ENCODE measurements at regions not wholly inside any gene's neighbourhood (a gene's known extent, or its start where the extent isn't known, plus 50 kb on each side); places are given as distances from the start of the nearest gene placed in this dataset.

GRCh38 chr13:68574053-68574452, 1343.9 kb upstream of the PCDH9 start:
- TF ChIP-seq FOXJ3 (CRISPR knock-in tag; IDR thresholded peaks at IDR 0.05) (no peak), TCF12 (IDR thresholded peaks at IDR 0.05) (no peak), YY1 (IDR thresholded peaks at IDR 0.05; ENCODE audit: low read depth) (no peak), SIN3A (IDR thresholded peaks at IDR 0.05; ENCODE audit: borderline replicate concordance, low read depth, low read length) (no peak), CTCF (IDR thresholded peaks at IDR 0.05) (no peak), GABPA (IDR thresholded peaks at IDR 0.05; ENCODE audit: low read depth) (no peak), POLR2AphosphoS5 (IDR thresholded peaks at IDR 0.05; ENCODE audit: low read depth, low read length) (no peak), MXI1 (IDR thresholded peaks at IDR 0.05; ENCODE audit: low read depth, low read length) (no peak)
- TF ChIP-seq, protein P1, sequence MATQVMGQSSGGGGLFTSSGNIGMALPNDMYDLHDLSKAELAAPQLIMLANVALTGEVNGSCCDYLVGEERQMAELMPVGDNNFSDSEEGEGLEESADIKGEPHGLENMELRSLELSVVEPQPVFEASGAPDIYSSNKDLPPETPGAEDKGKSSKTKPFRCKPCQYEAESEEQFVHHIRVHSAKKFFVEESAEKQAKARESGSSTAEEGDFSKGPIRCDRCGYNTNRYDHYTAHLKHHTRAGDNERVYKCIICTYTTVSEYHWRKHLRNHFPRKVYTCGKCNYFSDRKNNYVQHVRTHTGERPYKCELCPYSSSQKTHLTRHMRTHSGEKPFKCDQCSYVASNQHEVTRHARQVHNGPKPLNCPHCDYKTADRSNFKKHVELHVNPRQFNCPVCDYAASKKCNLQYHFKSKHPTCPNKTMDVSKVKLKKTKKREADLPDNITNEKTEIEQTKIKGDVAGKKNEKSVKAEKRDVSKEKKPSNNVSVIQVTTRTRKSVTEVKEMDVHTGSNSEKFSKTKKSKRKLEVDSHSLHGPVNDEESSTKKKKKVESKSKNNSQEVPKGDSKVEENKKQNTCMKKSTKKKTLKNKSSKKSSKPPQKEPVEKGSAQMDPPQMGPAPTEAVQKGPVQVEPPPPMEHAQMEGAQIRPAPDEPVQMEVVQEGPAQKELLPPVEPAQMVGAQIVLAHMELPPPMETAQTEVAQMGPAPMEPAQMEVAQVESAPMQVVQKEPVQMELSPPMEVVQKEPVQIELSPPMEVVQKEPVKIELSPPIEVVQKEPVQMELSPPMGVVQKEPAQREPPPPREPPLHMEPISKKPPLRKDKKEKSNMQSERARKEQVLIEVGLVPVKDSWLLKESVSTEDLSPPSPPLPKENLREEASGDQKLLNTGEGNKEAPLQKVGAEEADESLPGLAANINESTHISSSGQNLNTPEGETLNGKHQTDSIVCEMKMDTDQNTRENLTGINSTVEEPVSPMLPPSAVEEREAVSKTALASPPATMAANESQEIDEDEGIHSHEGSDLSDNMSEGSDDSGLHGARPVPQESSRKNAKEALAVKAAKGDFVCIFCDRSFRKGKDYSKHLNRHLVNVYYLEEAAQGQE (IDR thresholded peaks at IDR 0.05; ENCODE audit: low read depth, low read length): no peak

Data from SK-N-SH (cell line).